Body of pancreas (tissue), 4 donors: ENCODE measurements at regions not wholly inside any gene's neighbourhood (a gene's known extent, or its start where the extent isn't known, plus 50 kb on each side); places are given as distances from the start of the nearest gene placed in this dataset.

Source experiments
- CTCF ChIP-seq, 7 experiments: fragments of 450-650 bp in 4 of 7; fragments of 200-600 bp in 3 of 7; sonication (generic) in 3 of 7; IDR thresholded peaks; one replicate each; pipeline ENCODE4 v1.5.1; 2016 to 2019; ENCODE audit warnings: antibody characterized with exemption in 7 of 7
- POLR2A ChIP-seq, 3 donors: fragments of 450-650 bp; IDR thresholded peaks; one replicate each; pipeline ENCODE4 v1.6.1; 2016; ENCODE audit warnings: antibody characterized with exemption in 3 of 3, mild to moderate bottlenecking in 2 of 3

DNA sequence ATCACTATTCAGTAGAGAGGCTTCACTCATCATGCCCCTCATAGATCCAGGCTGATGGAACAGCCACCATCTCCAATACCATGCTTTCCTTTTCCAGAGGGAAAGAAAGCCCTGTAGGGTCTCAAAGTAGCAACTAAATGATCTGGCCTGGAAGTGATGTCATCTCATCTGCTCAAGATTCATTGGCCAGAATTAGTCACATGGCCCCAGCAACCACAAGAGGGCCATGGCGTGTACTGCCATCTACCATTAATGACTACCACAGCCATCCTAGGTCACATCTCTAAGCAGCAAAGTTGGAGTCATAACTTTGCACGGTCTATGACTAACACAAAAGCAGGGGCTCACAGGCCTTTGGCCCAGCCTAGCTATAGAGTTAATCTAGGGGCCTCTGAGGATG lies 194.8 kb downstream of the KIT start:
- no peak for TF ChIP-seq CTCF (IDR thresholded peaks at IDR 0.05)
- no peak for TF ChIP-seq POLR2A (IDR thresholded peaks at IDR 0.05)
